22Rv1 (cell line): ENCODE measurements at regions not wholly inside any gene's neighbourhood (a gene's known extent, or its start where the extent isn't known, plus 50 kb on each side); places are given as distances from the start of the nearest gene placed in this dataset.

ENCODE experiments used
- H3K27ac ChIP-seq: fragments of 450-650 bp; 2 replicates; pipeline ENCODE4 v1.5.1; 2017
- CTCF ChIP-seq: fragments of 450-650 bp; IDR thresholded peaks from 2 replicates; pipeline ENCODE4 v1.5.1; 2017; ENCODE audit warnings: mild to moderate bottlenecking
- ZFX ChIP-seq: fragments of 450-650 bp; IDR thresholded peaks from 2 replicates; pipeline ENCODE4 v1.6.1; 2017; ENCODE audit warnings: antibody characterized with exemption, borderline replicate concordance

GRCh38 chr12:72146495-72146894, 125.7 kb upstream of the TRHDE start:
- TF ChIP-seq CTCF (no peak), ZFX (no peak)

GRCh38 chr12:72148709-72149108, 123.5 kb upstream of the TRHDE start:
- TF ChIP-seq ZFX (no peak), CTCF (no peak)
- H3K27ac ChIP-seq: no peak overlapping the region

More at GRCh38 chr12:72146495-72146894, 125.7 kb upstream of the TRHDE start:
- H3K27ac ChIP-seq: no peak overlapping the region

- no peak for TF ChIP-seq CTCF
These were observed 109.3 kb upstream of the TRHDE start for GRCh38 chr12:72162875-72163274.

GRCh38 chr12:72168851-72169250, 103.3 kb upstream of the TRHDE start:
- H3K27ac ChIP-seq: no peak overlapping the region
- TF ChIP-seq CTCF: no peak
- TF ChIP-seq ZFX: no peak

More at GRCh38 chr12:72162875-72163274, 109.3 kb upstream of the TRHDE start:
- no peak overlapping the region for H3K27ac ChIP-seq

- no peak overlapping the region for H3K27ac ChIP-seq
These were observed 98.2 kb upstream of the TRHDE start for GRCh38 chr12:72173974-72174373.

GRCh38 chr12:72178244-72178643, 93.9 kb upstream of the TRHDE start:
- TF ChIP-seq ZFX (no peak), CTCF (no peak)
- no peak overlapping the region for H3K27ac ChIP-seq

More at GRCh38 chr12:72173974-72174373, 98.2 kb upstream of the TRHDE start:
- TF ChIP-seq CTCF: no peak
- TF ChIP-seq ZFX: no peak

- no peak for TF ChIP-seq CTCF
- no peak for TF ChIP-seq ZFX
- no peak overlapping the region for H3K27ac ChIP-seq
These were observed 93.3 kb upstream of the TRHDE start for GRCh38 chr12:72178871-72179270.
